ENCODE measurements at regions not wholly inside any gene's neighbourhood (a gene's known extent, or its start where the extent isn't known, plus 50 kb on each side); places are given as distances from the start of the nearest gene placed in this dataset.
"Not testable (repeated sequence)": the region's sequence is repeated elsewhere in the genome, so short reads cannot be mapped to it uniquely, and the experiment has no call there.

- peak; percentile 32 for DNase-seq
Observed at GRCh38 chr11:71638801-71639519, 56.3 kb upstream of the KRTAP5-11 start.

GRCh38 chr11:71639520-71639849, 56.8 kb upstream of the KRTAP5-11 start:
- DNase-seq: not testable (repeated sequence)

GRCh38 chr11:71639916-71640315, 57.2 kb upstream of the KRTAP5-11 start:
- not testable (repeated sequence) for DNase-seq

GRCh38 chr11:71647078-71647477, 64.4 kb upstream of the KRTAP5-11 start:
- DNase-seq: not testable (repeated sequence)

- not testable (repeated sequence) for DNase-seq
Observed at GRCh38 chr11:71652998-71653397, 70.3 kb upstream of the KRTAP5-11 start.

- not testable (repeated sequence) for DNase-seq
Observed at GRCh38 chr11:71654423-71654822, 71.7 kb upstream of the KRTAP5-11 start.

GRCh38 chr11:71655041-71655440, 72.4 kb upstream of the KRTAP5-11 start:
- not testable (repeated sequence) for DNase-seq

GRCh38 chr11:71656513-71656912, 73.8 kb upstream of the KRTAP5-11 start:
- not testable (repeated sequence) for DNase-seq

- DNase-seq: not testable (repeated sequence)
Observed at GRCh38 chr11:71664941-71665340, 82.3 kb upstream of the KRTAP5-11 start.

GRCh38 chr11:71698110-71698509, 115.4 kb upstream of the KRTAP5-11 start:
- DNase-seq: not testable (repeated sequence)

- not testable (repeated sequence) for DNase-seq
Observed at GRCh38 chr11:71698961-71699360, 116.3 kb upstream of the KRTAP5-11 start.

GRCh38 chr11:71701435-71702291, 119.0 kb upstream of the KRTAP5-11 start:
- DNase-seq: not testable (repeated sequence)

GRCh38 chr11:71705086-71705737, 122.5 kb upstream of the KRTAP5-11 start:
- DNase-seq: not testable (repeated sequence)

- DNase-seq: not testable (repeated sequence)
Observed at GRCh38 chr11:71705738-71706432, 123.2 kb upstream of the KRTAP5-11 start.

- DNase-seq: not testable (repeated sequence)
Observed at GRCh38 chr11:71707083-71707482, 124.4 kb upstream of the KRTAP5-11 start.

- not testable (repeated sequence) for DNase-seq
Observed at GRCh38 chr11:71709541-71709940, 123.5 kb upstream of the DEFB108B start.

GRCh38 chr11:71710171-71710671, 122.8 kb upstream of the DEFB108B start:
- DNase-seq: not testable (repeated sequence)

GRCh38 chr11:71710701-71711385, 122.2 kb upstream of the DEFB108B start:
- DNase-seq: not testable (repeated sequence)

GRCh38 chr11:71712350-71712749, 120.7 kb upstream of the DEFB108B start:
- DNase-seq: not testable (repeated sequence)

- not testable (repeated sequence) for DNase-seq
Observed at GRCh38 chr11:71712846-71713245, 120.2 kb upstream of the DEFB108B start.

- not testable (repeated sequence) for DNase-seq
Observed at GRCh38 chr11:71714510-71714909, 118.5 kb upstream of the DEFB108B start.

- DNase-seq: not testable (repeated sequence)
Observed at GRCh38 chr11:71721840-71722239, 111.2 kb upstream of the DEFB108B start.

Data from NCI-H1048 (cell line).